H1 (cell line): ENCODE measurements at regions not wholly inside any gene's neighbourhood (a gene's known extent, or its start where the extent isn't known, plus 50 kb on each side); places are given as distances from the start of the nearest gene placed in this dataset.

ENCODE experiments used
- CTCF ChIA-PET: fragments of 300-600 bp; sonication (Branson Sonifier 250); formaldehyde crosslinking; loops from one replicate; lab custom pipeline; 2021; ENCODE audit not compliant: partially characterized antibody; lab: Charles Lee
- POLR2A ChIA-PET: fragments of 300-600 bp; sonication (Branson Sonifier 250); formaldehyde crosslinking; loops from one replicate; lab custom pipeline; 2021; ENCODE audit warnings: inconsistent platforms; ENCODE audit not compliant: partially characterized antibody; lab: Charles Lee
- DNase-seq, 2 experiments: peaks; one replicate each; pipeline versions ENCODE4 v3.0.0 to v3.0.0-alpha.2; 2010 to 2022; ENCODE audit warnings: low spot score in 2 of 2, low read depth in 1 of 2, mixed read lengths in 1 of 2
- FAIRE-seq: peaks from 2 replicates; lab custom pipeline; 2011; peaks lifted over from hg19 to GRCh38; lab: Jason Lieb, UNC
- H2AFZ ChIP-seq: 2 replicates; pipeline ENCODE4 v1.8.1; 2012; ENCODE audit warnings: low read length, inconsistent platforms
- H2AK5ac ChIP-seq: 2 replicates; pipeline ENCODE4 v1.6.1; 2013; ENCODE audit warnings: low read depth, low read length
- H2BK120ac ChIP-seq: replicated peaks from 2 replicates; pipeline ENCODE3; 2013; ENCODE audit warnings: low read depth, low read length, inconsistent platforms
- H2BK12ac ChIP-seq: 2 replicates; pipeline ENCODE4 v1.6.1; 2013; ENCODE audit warnings: low read depth, low read length
- H2BK15ac ChIP-seq: 2 replicates; pipeline ENCODE4 v1.6.1; 2013; ENCODE audit warnings: low read length
- H2BK20ac ChIP-seq: 2 replicates; pipeline ENCODE4 v1.6.1; 2013; ENCODE audit warnings: low read length
- H2BK5ac ChIP-seq: 2 replicates; pipeline ENCODE4 v1.6.1; 2013; ENCODE audit warnings: low read depth, low read length
- H3K14ac ChIP-seq: 2 replicates; pipeline ENCODE4 v1.6.1; 2013; ENCODE audit warnings: inconsistent platforms; ENCODE audit not compliant: insufficient read length
- H3K18ac ChIP-seq: 2 replicates; pipeline ENCODE4 v1.6.1; 2013; ENCODE audit warnings: low read length; ENCODE audit errors: extremely low read depth
- H3K23ac ChIP-seq: 2 replicates; pipeline ENCODE4 v1.6.1; 2013; ENCODE audit warnings: inconsistent platforms; ENCODE audit not compliant: insufficient read length
- H3K23me2 ChIP-seq: 2 replicates; pipeline ENCODE4 v1.6.1; 2013; ENCODE audit warnings: low read depth, low read length
- H3K27ac ChIP-seq: 2 replicates; pipeline ENCODE4 v1.6.1; 2011; ENCODE audit warnings: low read depth, low read length, inconsistent platforms
- H3K27me3 ChIP-seq, 4 experiments: replicated peaks in 1 of 4; 1 replicate in 1 of 4; 2 replicates in 3 of 4; pipeline versions ENCODE4 v1.6.1 to v1.8.1; 2011 to 2013; ENCODE audit warnings: low read length in 3 of 4, mild to moderate bottlenecking in 3 of 4, inconsistent platforms in 2 of 4, mixed read lengths in 2 of 4, moderate library complexity in 1 of 4; ENCODE audit not compliant: control insufficient read depth in 3 of 4, insufficient read depth in 3 of 4; ENCODE audit errors: extremely low read depth in 1 of 4
- H3K36me3 ChIP-seq, 4 experiments: 2 replicates each; pipeline versions ENCODE4 v1.6.1 to v1.8.1; 2011 to 2013; ENCODE audit warnings: mild to moderate bottlenecking in 4 of 4, low read length in 3 of 4, moderate library complexity in 2 of 4, control low read depth in 1 of 4, inconsistent platforms in 1 of 4; ENCODE audit not compliant: insufficient read depth in 4 of 4, control insufficient read depth in 2 of 4
- H3K4ac ChIP-seq: replicated peaks from 2 replicates; pipeline ENCODE3; 2013; ENCODE audit warnings: low read length, low read depth, mixed read lengths, inconsistent platforms; ENCODE audit not compliant: insufficient read length
- H3K4me1 ChIP-seq, 4 experiments: replicated peaks in 1 of 4; 1 replicate in 1 of 4; 2 replicates in 3 of 4; pipeline versions ENCODE4 v1.6.1 to v1.8.1; 2011 to 2013; ENCODE audit warnings: low read length in 3 of 4, inconsistent platforms in 2 of 4, mixed read lengths in 1 of 4; ENCODE audit not compliant: insufficient read depth in 4 of 4, control insufficient read depth in 3 of 4
- H3K4me2 ChIP-seq, 2 experiments: 2 replicates each; pipeline versions ENCODE4 v1.6.1 to v1.8.1; 2011 to 2013; ENCODE audit warnings: low read depth in 2 of 2, low read length in 2 of 2, control low read depth in 1 of 2, inconsistent platforms in 1 of 2, mild to moderate bottlenecking in 1 of 2; ENCODE audit not compliant: insufficient read depth in 1 of 2
- H3K4me3 ChIP-seq, 4 experiments: fragments of 200-600, 300-600 bp in 1 of 4; sonication (generic), shearing (Covaris generic), sonication (Bioruptor Twin) in 1 of 4; 2 replicates each; pipeline versions ENCODE4 v1.5.1 to v1.8.1; 2011 to 2016; ENCODE audit warnings: low read length in 4 of 4, low read depth in 3 of 4, control low read depth in 2 of 4, inconsistent platforms in 2 of 4, mild to moderate bottlenecking in 2 of 4, mixed read lengths in 1 of 4, moderate library complexity in 1 of 4; ENCODE audit not compliant: insufficient read depth in 2 of 4; ENCODE audit errors: extremely low read depth in 1 of 4
- H3K56ac ChIP-seq: replicated peaks from 2 replicates; pipeline ENCODE3; 2013; ENCODE audit warnings: low read depth, mild to moderate bottlenecking, mixed read lengths, low read length, inconsistent platforms; ENCODE audit not compliant: insufficient read length
- H3K79me1 ChIP-seq: 2 replicates; pipeline ENCODE4 v1.6.1; 2013; ENCODE audit warnings: low read depth, low read length, control low read depth
- H3K79me2 ChIP-seq, 2 experiments: 2 replicates each; pipeline versions ENCODE4 v1.6.1 to v1.8.1; 2012 to 2013; ENCODE audit warnings: low read length in 2 of 2, mild to moderate bottlenecking in 2 of 2, inconsistent platforms in 1 of 2; ENCODE audit not compliant: insufficient read depth in 2 of 2, control insufficient read depth in 1 of 2
- H3K9ac ChIP-seq, 4 experiments: replicated peaks in 1 of 4; 1 replicate in 1 of 4; 2 replicates in 3 of 4; pipeline versions ENCODE4 v1.6.1 to v1.8.1; 2011 to 2013; ENCODE audit warnings: low read depth in 3 of 4, low read length in 3 of 4, control low read depth in 2 of 4, mild to moderate bottlenecking in 2 of 4, moderate library complexity in 2 of 4, inconsistent platforms in 1 of 4; ENCODE audit errors: extremely low read depth in 1 of 4
- H3K9me3 ChIP-seq, 2 experiments: 2 replicates each; pipeline versions ENCODE4 v1.6.1 to v1.8.1; 2012 to 2013; ENCODE audit warnings: mild to moderate bottlenecking in 2 of 2, moderate library complexity in 2 of 2, control low read depth in 1 of 2, inconsistent platforms in 1 of 2, low read depth in 1 of 2, low read length in 1 of 2, mixed read lengths in 1 of 2; ENCODE audit not compliant: insufficient read depth in 2 of 2
- H4K20me1 ChIP-seq, 2 experiments: replicated peaks in 1 of 2; 2 replicates each; pipeline versions ENCODE3 to v1.8.1; 2011 to 2013; ENCODE audit warnings: inconsistent platforms in 2 of 2, low read length in 2 of 2, mild to moderate bottlenecking in 1 of 2; ENCODE audit not compliant: insufficient read depth in 2 of 2, control insufficient read depth in 1 of 2
- H4K5ac ChIP-seq: 2 replicates; pipeline ENCODE4 v1.6.1; 2013; ENCODE audit warnings: low read length, low read depth, mixed read lengths, inconsistent platforms; ENCODE audit not compliant: insufficient read length
- H4K8ac ChIP-seq: 2 replicates; pipeline ENCODE4 v1.8.0; 2013; ENCODE audit warnings: mild to moderate bottlenecking, moderate library complexity, low read length, inconsistent platforms; ENCODE audit not compliant: insufficient read depth; ENCODE audit errors: extremely low read depth
- H4K91ac ChIP-seq: replicated peaks from 2 replicates; pipeline ENCODE3; 2013; ENCODE audit warnings: low read length, mixed read lengths, inconsistent platforms; ENCODE audit not compliant: insufficient read length
- BACH1 ChIP-seq: IDR thresholded peaks from 2 replicates; pipeline ENCODE4 v1.6.1; 2012; ENCODE audit warnings: low read length, improper control_type of control experiment
- BCL11A ChIP-seq, 2 experiments: IDR thresholded peaks; one replicate each; pipeline ENCODE4 v1.6.1; 2011; ENCODE audit warnings: low read depth in 2 of 2, low read length in 2 of 2, mild to moderate bottlenecking in 2 of 2
- CEBPB ChIP-seq: IDR thresholded peaks from 2 replicates; pipeline ENCODE4 v1.6.1; 2012; ENCODE audit warnings: low read depth, low read length
- CREB1 ChIP-seq: IDR thresholded peaks from 2 replicates; pipeline ENCODE4 v1.6.1; 2012; ENCODE audit warnings: inconsistent platforms
- CTCF ChIP-seq, 3 experiments: IDR thresholded peaks; 1 replicate in 2 of 3; 2 replicates in 1 of 3; pipeline versions ENCODE4 v1.5.1 to v1.6.1; 2011; ENCODE audit warnings: low read length in 3 of 3, mild to moderate bottlenecking in 3 of 3, inconsistent platforms in 2 of 3, low read depth in 1 of 3, moderate library complexity in 1 of 3; ENCODE audit not compliant: insufficient read depth in 1 of 3; ENCODE audit errors: control extremely low read depth in 1 of 3
- EGR1 ChIP-seq: IDR thresholded peaks from 2 replicates; pipeline ENCODE4 v1.6.1; 2011; ENCODE audit warnings: low read depth, low read length, borderline replicate concordance
- EZH2 ChIP-seq: fragments of 200-600 bp; sonication (generic); IDR thresholded peaks from 2 replicates; pipeline ENCODE4 v1.7.1; 2012; ENCODE audit warnings: low read depth, mild to moderate bottlenecking, moderate library complexity, low read length, inconsistent platforms; ENCODE audit not compliant: severe bottlenecking
- GABPA ChIP-seq: IDR thresholded peaks from 2 replicates; pipeline ENCODE4 v1.6.1; 2011; ENCODE audit warnings: mild to moderate bottlenecking, low read length, moderate library complexity, borderline replicate concordance; ENCODE audit not compliant: insufficient read depth
- KDM1A ChIP-seq: fragments of 200-600, 300-600 bp; sonication (generic); IDR thresholded peaks from 2 replicates; pipeline ENCODE4 v1.7.1; 2016; ENCODE audit warnings: mild to moderate bottlenecking, low read length, borderline replicate concordance
- KDM4A ChIP-seq: IDR thresholded peaks from one replicate; pipeline ENCODE4 v1.7.1; 2012; ENCODE audit warnings: low read depth, mild to moderate bottlenecking, moderate library complexity, low read length, inconsistent platforms; ENCODE audit not compliant: severe bottlenecking
- KDM5A ChIP-seq: fragments of 200-600 bp; IDR thresholded peaks from 2 replicates; pipeline ENCODE4 v1.7.1; 2012; ENCODE audit warnings: mild to moderate bottlenecking, low read length, inconsistent platforms, mixed read lengths
- SIRT6 ChIP-seq: IDR thresholded peaks from one replicate; pipeline ENCODE4 v1.7.1; 2012; ENCODE audit warnings: low read length, inconsistent platforms
- SP1 ChIP-seq: IDR thresholded peaks from 2 replicates; pipeline ENCODE4 v1.6.1; 2011; ENCODE audit warnings: low read depth, low read length
- TAF7 ChIP-seq: optimal IDR thresholded peaks from 2 replicates; pipeline ENCODE3; 2011; ENCODE audit warnings: low read depth, mild to moderate bottlenecking, inconsistent platforms, low read length, moderate library complexity, borderline replicate concordance
- WGBS, 2 experiments: shearing (Covaris generic) in 1 of 2; methylation state at CpG; one replicate each; pipeline versions ENCODE4 v1.1.6 to v1.1.7; 2013 to 2015; ENCODE audit warnings: low lambda C conversion rate in 2 of 2, mixed read lengths in 2 of 2, inconsistent platforms in 1 of 2, low coverage in 1 of 2, missing lambda C conversion rate in 1 of 2; ENCODE audit not compliant: insufficient replicate concordance in 2 of 2, insufficient coverage in 1 of 2, insufficient read length in 1 of 2; ENCODE audit errors: extremely low coverage in 1 of 2, missing lambda C conversion rate in 1 of 2; 5-methylcytosine and 5-hydroxymethylcytosine counted together

GRCh38 chr15:97076011-97076410 lies 745.5 kb downstream of the NR2F2 start:
- H3K4me3 ChIP-seq, result no peak overlapping the region
- WGBS, 2 experiments, result 88% methylated on average over 5 of the region's 5 CpGs; no CpG with 5 or more reads in 1 of the 2 experiments
- TF ChIP-seq BACH1 (no peak), GABPA (no peak), CTCF (IDR thresholded peaks at IDR 0.05; ENCODE audit: control extremely low read depth in 1 of 3, insufficient read depth in 1 of 3, low read depth in 1 of 3, low read length in 3 of 3) (no peak), CEBPB (no peak), CREB1 (no peak), TAF7 (no peak), KDM4A (no peak), KDM5A (no peak), EGR1 (no peak), SP1 (no peak), BCL11A (IDR thresholded peaks at IDR 0.05; ENCODE audit: low read depth in 2 of 2, low read length in 2 of 2) (no peak), EZH2 (no peak), KDM1A (no peak), SIRT6 (no peak)

More at GRCh38 chr15:97076011-97076410, 745.5 kb downstream of the NR2F2 start:
- DNase-seq (no peak), FAIRE-seq (no peak)
- ChIA-PET POLR2A (no interaction called here), CTCF (interaction anchor here (1.3 kb wide), 1 partner anchor 159 kb away, joined by 3 read pairs; no protein-coding TSS in a partner anchor)
- H2AFZ ChIP-seq, result no peak overlapping the region
- no peaks in the 10 kb centered on the region for H3K36me3 ChIP-seq
- H3K4ac ChIP-seq, result no peak overlapping the region
- no peak overlapping the region for H3K23ac ChIP-seq
- H4K91ac ChIP-seq, result no peak overlapping the region
- no peaks in the 10 kb centered on the region for H3K23me2 ChIP-seq
- no peaks in the 10 kb centered on the region for H3K79me1 ChIP-seq
- no peak overlapping the region for H3K4me2 ChIP-seq
- no peak overlapping the region for H3K27ac ChIP-seq
- no peaks in the 10 kb centered on the region for H3K27me3 ChIP-seq
- no peak overlapping the region for H3K9ac ChIP-seq
- no peak overlapping the region for H3K56ac ChIP-seq
- no peak overlapping the region for H2BK5ac ChIP-seq
- H2BK20ac ChIP-seq, result no peak overlapping the region
- no peaks in the 10 kb centered on the region for H3K79me2 ChIP-seq
- H3K14ac ChIP-seq, result no peak overlapping the region
- no peak overlapping the region for H2BK15ac ChIP-seq
- H3K18ac ChIP-seq, result no peak overlapping the region
- H3K4me1 ChIP-seq, result no peaks in the 10 kb centered on the region
- H2AK5ac ChIP-seq, result no peak overlapping the region
- no peak overlapping the region for H4K5ac ChIP-seq
- no peaks in the 10 kb centered on the region for H4K20me1 ChIP-seq
- H2BK120ac ChIP-seq, result no peak overlapping the region
- H2BK12ac ChIP-seq, result no peak overlapping the region
- no peaks in the 10 kb centered on the region for H3K9me3 ChIP-seq
- no peak overlapping the region for H4K8ac ChIP-seq
